K562 (cell line): ENCODE measurements at regions not wholly inside any gene's neighbourhood (a gene's known extent, or its start where the extent isn't known, plus 50 kb on each side); places are given as distances from the start of the nearest gene placed in this dataset.

Source experiments
- ATAC-seq: fragments of 200-7000 bp; cut with Tn5 transposase; 3 replicates; pipeline ENCODE4 v1.9.1; 2020; ENCODE audit warnings: moderate library complexity
- BruUV-seq: library from RNA; stranded (reverse); fragments of 400-500 nt; replicated peaks from 2 replicates; lab custom pipeline; 2021; lab: Mats Ljungman, UMichigan
- CTCF ChIA-PET: fragments of 300-600 bp; formaldehyde crosslinking; extraction: SDS; loops from one replicate; lab custom pipeline; 2021; ENCODE audit warnings: low intra/inter-chr PET ratio; lab: Yijun Ruan, JAX
- POLR2A ChIA-PET: fragments of 300-600, 350-650 bp; sonication (Branson Sonifier 250); formaldehyde crosslinking; extraction: SDS; loops from one replicate; lab custom pipeline; 2021; ENCODE audit warnings: antibody characterized with exemption, inconsistent platforms; lab: Yijun Ruan, JAX
- DNase-seq, 4 experiments: peaks; one replicate each; pipeline versions ENCODE4 v3.0.0 to v3.0.0-alpha.2; 2011 to 2018; ENCODE audit warnings: low spot score in 3 of 4, mixed read lengths in 3 of 4; ENCODE audit errors: extremely low read depth in 1 of 4
- FAIRE-seq: peaks from 2 replicates; lab custom pipeline; 2011; peaks lifted over from hg19 to GRCh38; lab: Jason Lieb, UNC
- H2AFZ ChIP-seq: 2 replicates; pipeline ENCODE4 v1.6.0; 2011; ENCODE audit warnings: low read depth, low read length, control low read depth, inconsistent platforms
- H3K27ac ChIP-seq: fragments of 200-600 bp; 3 replicates; pipeline ENCODE4 v1.8.0; 2011; ENCODE audit warnings: low read depth, mild to moderate bottlenecking, control low read depth, inconsistent platforms, low read length, moderate library complexity, mixed read lengths; ENCODE audit errors: extremely low read depth
- H3K27me3 ChIP-seq, 2 experiments: fragments of 300-600 bp in 1 of 2; 2 replicates in 1 of 2; 3 replicates in 1 of 2; pipeline versions ENCODE4 v1.6.0 to v1.8.0; 2011; ENCODE audit warnings: inconsistent platforms in 2 of 2, low read length in 2 of 2, mild to moderate bottlenecking in 1 of 2, mixed read lengths in 1 of 2, moderate library complexity in 1 of 2; ENCODE audit not compliant: control insufficient read depth in 2 of 2, insufficient read depth in 2 of 2
- H3K36me3 ChIP-seq: fragments of 300-600 bp; 3 replicates; pipeline ENCODE4 v1.8.0; 2011; ENCODE audit warnings: mild to moderate bottlenecking, low read length, inconsistent platforms; ENCODE audit not compliant: control insufficient read depth, insufficient read depth
- H3K4me1 ChIP-seq, 2 experiments: fragments of 200-600 bp in 1 of 2; replicated peaks in 1 of 2; 2 replicates in 1 of 2; 3 replicates in 1 of 2; pipeline versions ENCODE4 v1.5.1 to v1.8.0; 2011; ENCODE audit warnings: inconsistent platforms in 2 of 2, low read length in 2 of 2, mild to moderate bottlenecking in 1 of 2, mixed read lengths in 1 of 2, moderate library complexity in 1 of 2; ENCODE audit not compliant: control insufficient read depth in 2 of 2, insufficient read depth in 2 of 2
- H3K4me2 ChIP-seq: 2 replicates; pipeline ENCODE4 v1.6.1; 2011; ENCODE audit warnings: low read length, control low read depth, inconsistent platforms, mixed read lengths; ENCODE audit not compliant: insufficient read depth
- H3K4me3 ChIP-seq: fragments of 200-600 bp; sonication (generic), shearing (Covaris generic); 2 replicates; pipeline ENCODE4 v1.5.1; 2016; ENCODE audit warnings: control low read depth, inconsistent platforms
- H3K79me2 ChIP-seq: fragments of 200-600 bp; 3 replicates; pipeline ENCODE4 v1.8.0; 2011; ENCODE audit warnings: low read length, inconsistent platforms; ENCODE audit not compliant: control insufficient read depth, insufficient read depth
- H3K9ac ChIP-seq, 2 experiments: 2 replicates each; pipeline versions ENCODE4 v1.6.0 to v1.6.1; 2011; ENCODE audit warnings: low read depth in 2 of 2, low read length in 2 of 2, control low read depth in 1 of 2, inconsistent platforms in 1 of 2, mild to moderate bottlenecking in 1 of 2, mixed read lengths in 1 of 2; ENCODE audit not compliant: insufficient read depth in 1 of 2
- H3K9me1 ChIP-seq: one replicate; pipeline ENCODE4 v1.6.0; 2011; ENCODE audit warnings: inconsistent platforms, mild to moderate bottlenecking, low read length, moderate library complexity; ENCODE audit not compliant: control insufficient read depth, insufficient read depth
- H3K9me3 ChIP-seq: replicated peaks from 2 replicates; pipeline ENCODE4 v1.5.1; 2011; ENCODE audit warnings: low read depth, low read length, inconsistent platforms; ENCODE audit not compliant: control insufficient read depth, insufficient read depth
- H4K20me1 ChIP-seq: replicated peaks from 2 replicates; pipeline ENCODE4 v1.6.1; 2011; ENCODE audit warnings: low read length, inconsistent platforms, mixed read lengths; ENCODE audit not compliant: control insufficient read depth, insufficient read depth
- BRCA1 ChIP-seq, 2 experiments: fragments of 450-650 bp in 1 of 2; sonication (generic) in 1 of 2; formaldehyde crosslinking in 1 of 2; IDR thresholded peaks; 2 replicates each; pipeline versions ENCODE4 v1.5.0 to v1.6.1; 2017 to 2020; ENCODE audit warnings: mild to moderate bottlenecking in 1 of 2, missing genetic modification reagents in 1 of 2
- DPF2 ChIP-seq: fragments of 450-650 bp; IDR thresholded peaks from 2 replicates; pipeline ENCODE4 v1.6.1; 2016
- FOXK2 ChIP-seq, 2 experiments: fragments of 450-650 bp; IDR thresholded peaks in 1 of 2; conservative IDR thresholded peaks in 1 of 2; 2 replicates each; pipeline ENCODE4 v1.6.1; 2016; ENCODE audit warnings: low read depth in 2 of 2, mild to moderate bottlenecking in 1 of 2
- HLTF ChIP-seq: fragments of 450-650 bp; IDR thresholded peaks from 2 replicates; pipeline ENCODE4 v1.6.1; 2016
- KLF6 ChIP-seq: fragments of 250-450 bp; sonication (Bioruptor Pico); IDR thresholded peaks from 2 replicates; pipeline ENCODE4 v1.4.0; 2020; ENCODE audit warnings: mild to moderate bottlenecking, moderate library complexity, borderline replicate concordance
- MED1 ChIP-seq: sonication (generic); formaldehyde crosslinking; IDR thresholded peaks from 2 replicates; pipeline ENCODE4 v1.8.1; 2023; ENCODE audit warnings: missing genetic modification reagents, borderline replicate concordance
- MEF2A ChIP-seq: IDR thresholded peaks from 2 replicates; pipeline ENCODE4 v1.6.1; 2011; ENCODE audit warnings: low read depth, mild to moderate bottlenecking, low read length, moderate library complexity; ENCODE audit not compliant: control insufficient read depth
- NUFIP1 ChIP-seq: fragments of 450-650 bp; IDR thresholded peaks from 2 replicates; pipeline ENCODE4 v1.6.1; 2018; ENCODE audit not compliant: partially characterized antibody
- OTX1 ChIP-seq: fragments of 450-650 bp; formaldehyde crosslinking; IDR thresholded peaks from 2 replicates; pipeline ENCODE4 v1.4.0; 2022; ENCODE audit warnings: mild to moderate bottlenecking
- POLR2B ChIP-seq: fragments of 450-650 bp; IDR thresholded peaks from 2 replicates; pipeline ENCODE4 v1.6.1; 2018; ENCODE audit warnings: low read depth; ENCODE audit not compliant: partially characterized antibody
- SMAD1 ChIP-seq: fragments of 150-350 bp; IDR thresholded peaks from 2 replicates; pipeline ENCODE4 v1.6.1; 2014; ENCODE audit warnings: low read length, low read depth; ENCODE audit not compliant: partially characterized antibody
- TAL1 ChIP-seq: fragments of 450-650 bp; IDR thresholded peaks from 2 replicates; pipeline ENCODE4 v1.6.1; 2016; ENCODE audit warnings: mild to moderate bottlenecking
- TOE1 ChIP-seq, 2 experiments: fragments of 450-650 bp in 1 of 2; sonication (generic) in 1 of 2; formaldehyde crosslinking in 1 of 2; IDR thresholded peaks; 2 replicates each; pipeline versions ENCODE4 v1.7.1 to v1.8.0; 2016 to 2022; ENCODE audit warnings: borderline replicate concordance in 2 of 2, mild to moderate bottlenecking in 2 of 2, antibody characterized with exemption in 1 of 2, inconsistent platforms in 1 of 2, low read depth in 1 of 2, missing genetic modification reagents in 1 of 2, moderate library complexity in 1 of 2
- ZSCAN29 ChIP-seq: fragments of 450-650 bp; IDR thresholded peaks from 2 replicates; pipeline ENCODE4 v1.6.1; 2017
- WGBS: fragments of 100-300 bp; shearing (Covaris generic); methylation state at CpG from one replicate; pipeline ENCODE4 v1.1.6; 2016; ENCODE audit warnings: low coverage, mixed read lengths; ENCODE audit not compliant: insufficient coverage; ENCODE audit errors: missing lambda C conversion rate; 5-methylcytosine and 5-hydroxymethylcytosine counted together
- in situ Hi-C: fragments of 300-500 bp; cut with MboI; formaldehyde crosslinking; loops from 4 replicates; pipeline ENCODE4 v1.15.0; 2018; ENCODE audit warnings: inconsistent platforms, mixed read lengths
- intact Hi-C: fragments of 100-400 bp; cut with micrococcal nuclease; formaldehyde crosslinking; loops from 2 replicates; pipeline ENCODE4 v1.14.2; 2022
- TF ChIP-seq, protein P1 (sequence below): fragments of 450-650 bp; conservative IDR thresholded peaks from 2 replicates; pipeline ENCODE4 v1.6.1; 2016; ENCODE audit warnings: missing genetic modification characterization, low read depth, mild to moderate bottlenecking, missing compliant biosample characterization, moderate library complexity
- TF ChIP-seq, protein P2 (sequence below): sonication (generic); formaldehyde crosslinking; IDR thresholded peaks from 2 replicates; pipeline ENCODE4 v1.8.0; 2022; ENCODE audit warnings: missing genetic modification reagents, mild to moderate bottlenecking, borderline replicate concordance

DNA sequence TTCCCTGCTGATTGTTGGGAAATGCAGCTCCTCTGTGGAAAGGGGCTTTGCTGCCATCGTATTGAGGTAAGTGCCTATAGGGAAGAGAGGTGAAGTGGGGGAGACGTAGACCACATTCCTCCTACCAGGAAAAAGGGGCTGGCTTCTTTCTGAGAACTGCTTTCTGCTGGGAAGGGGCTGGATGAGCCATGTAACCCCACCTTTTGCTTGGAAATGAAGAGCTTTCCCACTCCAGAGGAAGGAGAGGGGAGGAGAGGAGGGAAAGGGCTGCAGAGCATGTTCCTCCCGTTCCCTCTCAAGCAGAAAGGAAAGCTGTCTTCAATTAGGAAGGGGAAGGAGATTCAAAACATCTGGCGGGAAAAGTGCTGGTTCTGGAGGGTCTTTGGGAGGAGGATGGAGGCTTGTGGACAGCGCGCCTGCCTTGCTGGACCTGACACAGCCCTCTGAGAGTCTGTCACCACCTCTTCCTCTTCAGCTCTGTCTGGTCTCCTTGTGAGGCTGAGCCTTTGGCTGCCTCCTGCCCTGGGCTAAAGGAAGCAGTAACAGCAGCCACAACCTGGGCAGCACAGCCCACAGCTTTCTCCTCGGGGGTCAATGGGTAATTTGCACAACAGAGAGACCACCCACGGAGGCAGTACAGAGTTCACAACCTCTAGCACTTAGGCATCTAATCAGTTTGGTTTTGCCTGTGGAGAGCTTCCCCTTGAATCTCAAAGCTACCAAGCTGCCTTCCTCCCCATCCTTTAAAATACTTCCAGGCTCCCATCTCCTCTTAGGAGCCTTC lies 410.0 kb upstream of the TNP1 start:
- Histone ChIP-seq H3K9me1 (no peaks in the 10 kb centered on the region), H3K4me2 (no peak overlapping the region), H3K4me1 (no peaks in the 10 kb centered on the region), H3K27me3 (no peaks in the 10 kb centered on the region), H3K9ac (no peak overlapping the region), H3K9me3 (no peaks in the 10 kb centered on the region), H3K36me3 (no peaks in the 10 kb centered on the region), H3K27ac (no peak overlapping the region), H3K4me3 (no peak overlapping the region), H3K79me2 (no peaks in the 10 kb centered on the region), H2AFZ (no peak overlapping the region), H4K20me1 (no peaks in the 10 kb centered on the region)
- TF ChIP-seq DPF2, result no peak
- TF ChIP-seq MEF2A, result no peak
- TF ChIP-seq TOE1 (IDR thresholded peaks at IDR 0.05; ENCODE audit: borderline replicate concordance), result no peak
- no peak for TF ChIP-seq TOE1 (CRISPR knock-in tag; IDR thresholded peaks at IDR 0.05; ENCODE audit: borderline replicate concordance, low read depth)
- no peak for TF ChIP-seq ZSCAN29
- TF ChIP-seq HLTF, result no peak
- TF ChIP-seq, protein P1, sequence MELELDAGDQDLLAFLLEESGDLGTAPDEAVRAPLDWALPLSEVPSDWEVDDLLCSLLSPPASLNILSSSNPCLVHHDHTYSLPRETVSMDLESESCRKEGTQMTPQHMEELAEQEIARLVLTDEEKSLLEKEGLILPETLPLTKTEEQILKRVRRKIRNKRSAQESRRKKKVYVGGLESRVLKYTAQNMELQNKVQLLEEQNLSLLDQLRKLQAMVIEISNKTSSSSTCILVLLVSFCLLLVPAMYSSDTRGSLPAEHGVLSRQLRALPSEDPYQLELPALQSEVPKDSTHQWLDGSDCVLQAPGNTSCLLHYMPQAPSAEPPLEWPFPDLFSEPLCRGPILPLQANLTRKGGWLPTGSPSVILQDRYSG, result no peak
- no peak for TF ChIP-seq TAL1
- TF ChIP-seq SMAD1, result no peak
- TF ChIP-seq FOXK2 (conservative IDR thresholded peaks at IDR 0.05 in 1 of 2, IDR thresholded peaks at IDR 0.05 in 1 of 2; ENCODE audit: low read depth in 2 of 2), result no peak
- no peak for TF ChIP-seq NUFIP1
- TF ChIP-seq BRCA1 (IDR thresholded peaks at IDR 0.05), result no peak
- no peak for TF ChIP-seq BRCA1 (CRISPR knock-in tag; IDR thresholded peaks at IDR 0.05)
- no peak for TF ChIP-seq KLF6 (CRISPR knock-in tag)
- no peak for TF ChIP-seq MED1 (CRISPR knock-in tag)
- no peak for TF ChIP-seq OTX1 (CRISPR knock-in tag)
- TF ChIP-seq, protein P2, sequence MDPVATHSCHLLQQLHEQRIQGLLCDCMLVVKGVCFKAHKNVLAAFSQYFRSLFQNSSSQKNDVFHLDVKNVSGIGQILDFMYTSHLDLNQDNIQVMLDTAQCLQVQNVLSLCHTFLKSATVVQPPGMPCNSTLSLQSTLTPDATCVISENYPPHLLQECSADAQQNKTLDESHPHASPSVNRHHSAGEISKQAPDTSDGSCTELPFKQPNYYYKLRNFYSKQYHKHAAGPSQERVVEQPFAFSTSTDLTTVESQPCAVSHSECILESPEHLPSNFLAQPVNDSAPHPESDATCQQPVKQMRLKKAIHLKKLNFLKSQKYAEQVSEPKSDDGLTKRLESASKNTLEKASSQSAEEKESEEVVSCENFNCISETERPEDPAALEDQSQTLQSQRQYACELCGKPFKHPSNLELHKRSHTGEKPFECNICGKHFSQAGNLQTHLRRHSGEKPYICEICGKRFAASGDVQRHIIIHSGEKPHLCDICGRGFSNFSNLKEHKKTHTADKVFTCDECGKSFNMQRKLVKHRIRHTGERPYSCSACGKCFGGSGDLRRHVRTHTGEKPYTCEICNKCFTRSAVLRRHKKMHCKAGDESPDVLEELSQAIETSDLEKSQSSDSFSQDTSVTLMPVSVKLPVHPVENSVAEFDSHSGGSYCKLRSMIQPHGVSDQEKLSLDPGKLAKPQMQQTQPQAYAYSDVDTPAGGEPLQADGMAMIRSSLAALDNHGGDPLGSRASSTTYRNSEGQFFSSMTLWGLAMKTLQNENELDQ (CRISPR knock-in tag), result no peak
- TF ChIP-seq POLR2B, result no peak
- in situ Hi-C loops, result no loop called here
- ATAC-seq (no peak), DNase-seq (no peak), FAIRE-seq (no peak)
- intact Hi-C loops, result no loop called here
- ChIA-PET CTCF (no interaction called here), POLR2A (interaction anchor here (1.8 kb wide), 1 partner anchor 10 kb away, joined by 4 read pairs; no protein-coding TSS in a partner anchor)
- no TSS peak for BruUV-seq
- WGBS, result 5% methylated on average over 6 of the region's 8 CpGs
